SK-N-SH (cell line): ENCODE measurements at regions not wholly inside any gene's neighbourhood (a gene's known extent, or its start where the extent isn't known, plus 50 kb on each side); places are given as distances from the start of the nearest gene placed in this dataset.

Source experiments
- CTCF ChIA-PET: fragments of 300-600, 350-600 bp; formaldehyde crosslinking; extraction: SDS; loops from one replicate; lab custom pipeline; 2021; lab: Yijun Ruan, JAX
- POLR2A ChIA-PET: fragments of 350-600 bp; sonication (Branson Sonifier 250); formaldehyde crosslinking; extraction: SDS; loops from one replicate; lab custom pipeline; 2020; ENCODE audit warnings: antibody characterized with exemption, inconsistent platforms; lab: Yijun Ruan, JAX
- DNase-seq: peaks from one replicate; pipeline ENCODE4 v3.0.0; 2012
- H2AFZ ChIP-seq: fragments of 200-600 bp; sonication (generic); 2 replicates; pipeline ENCODE4 v1.8.1; 2016; ENCODE audit warnings: antibody characterized with exemption, mild to moderate bottlenecking, low read depth
- H3F3A ChIP-seq: fragments of 200-600 bp; sonication (generic); replicated peaks from 2 replicates; pipeline ENCODE3; 2016; ENCODE audit warnings: antibody characterized with exemption, mild to moderate bottlenecking; ENCODE audit not compliant: insufficient read depth
- H3K27ac ChIP-seq, 2 experiments: fragments of 200-500 bp in 1 of 2; fragments of 200-600 bp in 1 of 2; sonication (Bioruptor generic) in 1 of 2; sonication (generic), shearing (Covaris generic) in 1 of 2; 2 replicates each; pipeline versions ENCODE4 v1.5.1 to v1.6.1; 2014 to 2016; ENCODE audit warnings: low read depth in 2 of 2, inconsistent platforms in 1 of 2, low read length in 1 of 2, mild to moderate bottlenecking in 1 of 2, mixed read lengths in 1 of 2
- H3K27me3 ChIP-seq: fragments of 200-600 bp; sonication (generic), shearing (Covaris generic); 2 replicates; pipeline ENCODE4 v1.6.1; 2016; ENCODE audit warnings: mixed run types; ENCODE audit not compliant: insufficient read depth
- H3K36me3 ChIP-seq, 2 experiments: fragments of 200-500 bp in 1 of 2; fragments of 200-600 bp in 1 of 2; sonication (Bioruptor generic) in 1 of 2; sonication (generic) in 1 of 2; replicated peaks in 1 of 2; 2 replicates each; pipeline versions ENCODE3 to v1.5.1; 2014 to 2016; ENCODE audit warnings: low read length in 1 of 2, mild to moderate bottlenecking in 1 of 2; ENCODE audit not compliant: insufficient read depth in 2 of 2, control insufficient read depth in 1 of 2
- H3K4me1 ChIP-seq, 2 experiments: fragments of 200-500 bp in 1 of 2; fragments of 200-600 bp in 1 of 2; sonication (Bioruptor generic) in 1 of 2; sonication (generic), shearing (Covaris generic) in 1 of 2; 2 replicates each; pipeline versions ENCODE4 v1.5.1 to v1.6.1; 2014 to 2016; ENCODE audit warnings: low read depth in 1 of 2, low read length in 1 of 2, mixed run types in 1 of 2; ENCODE audit not compliant: insufficient read depth in 2 of 2, control insufficient read depth in 1 of 2
- H3K4me2 ChIP-seq: fragments of 200-600 bp; sonication (generic), shearing (Covaris generic); 2 replicates; pipeline ENCODE4 v1.6.1; 2017; ENCODE audit warnings: mixed run types
- H3K4me3 ChIP-seq, 2 experiments: fragments of 200-500 bp in 1 of 2; fragments of 200-600 bp in 1 of 2; sonication (Bioruptor generic) in 1 of 2; sonication (generic), shearing (Covaris generic) in 1 of 2; 2 replicates each; pipeline versions ENCODE4 v1.5.1 to v1.8.1; 2014 to 2016; ENCODE audit warnings: low read depth in 2 of 2, inconsistent platforms in 1 of 2, low read length in 1 of 2, mild to moderate bottlenecking in 1 of 2, mixed read lengths in 1 of 2, moderate library complexity in 1 of 2
- H3K79me2 ChIP-seq: fragments of 200-600 bp; sonication (generic); 2 replicates; pipeline ENCODE4 v1.8.1; 2017; ENCODE audit warnings: mild to moderate bottlenecking; ENCODE audit not compliant: insufficient read depth
- H3K9ac ChIP-seq: fragments of 200-600 bp; sonication (generic); 2 replicates; pipeline ENCODE4 v1.6.1; 2017; ENCODE audit warnings: mixed run types
- H3K9me2 ChIP-seq: fragments of 200-600 bp; sonication (generic); 2 replicates; pipeline ENCODE4 v1.6.1; 2017; ENCODE audit warnings: mixed run types
- H3K9me3 ChIP-seq: fragments of 200-600 bp; sonication (generic); 2 replicates; pipeline ENCODE4 v1.6.1; 2017; ENCODE audit warnings: mixed run types, mild to moderate bottlenecking, moderate library complexity
- H4K20me1 ChIP-seq: fragments of 200-600 bp; sonication (generic); 2 replicates; pipeline ENCODE4 v1.6.1; 2017; ENCODE audit warnings: mild to moderate bottlenecking, mixed run types; ENCODE audit not compliant: insufficient read depth
- CHD2 ChIP-seq: fragments of 150-350 bp; IDR thresholded peaks from 2 replicates; pipeline ENCODE4 v1.6.1; 2018; ENCODE audit warnings: low read length; ENCODE audit not compliant: partially characterized antibody
- EP300 ChIP-seq, 2 experiments: IDR thresholded peaks; 2 replicates each; pipeline versions ENCODE4 v1.4.0 to v1.6.1; 2012; ENCODE audit warnings: borderline replicate concordance in 1 of 2, low read depth in 1 of 2, low read length in 1 of 2
- EZH2phosphoT487 ChIP-seq: fragments of 200-600 bp; sonication (generic); IDR thresholded peaks from 2 replicates; pipeline ENCODE4 v1.6.1; 2017; ENCODE audit warnings: low read depth, mixed run types, mild to moderate bottlenecking, antibody characterized with exemption, moderate library complexity, borderline replicate concordance
- FOSL2 ChIP-seq: IDR thresholded peaks from 2 replicates; pipeline ENCODE4 v1.4.0; 2012; ENCODE audit warnings: low read depth, mild to moderate bottlenecking, moderate library complexity, borderline replicate concordance
- FOXJ3 ChIP-seq: sonication (generic); formaldehyde crosslinking; IDR thresholded peaks from 2 replicates; pipeline ENCODE4 v1.5.1; 2020; ENCODE audit warnings: mild to moderate bottlenecking, missing genetic modification reagents
- FOXM1 ChIP-seq: IDR thresholded peaks from 2 replicates; pipeline ENCODE4 v1.4.0; 2012; ENCODE audit warnings: low read depth, mild to moderate bottlenecking
- GATA2 ChIP-seq: sonication (generic); formaldehyde crosslinking; IDR thresholded peaks from 2 replicates; pipeline ENCODE4 v1.5.0; 2020; ENCODE audit warnings: mild to moderate bottlenecking, missing genetic modification reagents
- RCOR1 ChIP-seq: fragments of 150-350 bp; IDR thresholded peaks from 2 replicates; pipeline ENCODE4 v1.6.1; 2017; ENCODE audit warnings: antibody characterized with exemption, low read length
- SMC3 ChIP-seq: IDR thresholded peaks from 2 replicates; pipeline ENCODE4 v1.6.1; 2012; ENCODE audit warnings: low read depth, low read length, improper control_type of control experiment
- TEAD4 ChIP-seq: IDR thresholded peaks from 2 replicates; pipeline ENCODE4 v1.4.0; 2012; ENCODE audit warnings: mild to moderate bottlenecking, borderline replicate concordance; ENCODE audit not compliant: insufficient read depth
- YY1 ChIP-seq: IDR thresholded peaks from 2 replicates; pipeline ENCODE4 v1.4.0; 2012; ENCODE audit warnings: low read depth, mild to moderate bottlenecking
- whole genome bisulfite sequencing: methylation state at CpG from one replicate; pipeline ENCODE4 v1.1.6; 2017; ENCODE audit warnings: low lambda C conversion rate; 5-methylcytosine and 5-hydroxymethylcytosine counted together
- TF ChIP-seq, protein P1 (sequence below): IDR thresholded peaks from 2 replicates; pipeline ENCODE4; 2012
- TF ChIP-seq, protein P2 (sequence below): IDR thresholded peaks from 2 replicates; pipeline ENCODE4 v1.4.0; 2012; ENCODE audit warnings: low read depth
- TF ChIP-seq, protein P3 (sequence below): fragments of 200-600 bp; sonication (generic); IDR thresholded peaks from 2 replicates; pipeline ENCODE4 v1.6.1; 2017; ENCODE audit warnings: antibody characterized with exemption, mild to moderate bottlenecking, moderate library complexity
- TF ChIP-seq, protein P4 (sequence below): IDR thresholded peaks from 2 replicates; pipeline ENCODE4 v1.6.1; 2012; ENCODE audit warnings: mild to moderate bottlenecking, low read depth, low read length, moderate library complexity
- TF ChIP-seq, protein P5 (sequence below): IDR thresholded peaks from 2 replicates; pipeline ENCODE4 v1.4.0; 2012; ENCODE audit warnings: low read depth, borderline replicate concordance
- TF ChIP-seq, protein P6 (sequence below): fragments of 150-350 bp; IDR thresholded peaks from 2 replicates; pipeline ENCODE4 v1.6.1; 2016; ENCODE audit warnings: mild to moderate bottlenecking, low read depth, low read length

DNA sequence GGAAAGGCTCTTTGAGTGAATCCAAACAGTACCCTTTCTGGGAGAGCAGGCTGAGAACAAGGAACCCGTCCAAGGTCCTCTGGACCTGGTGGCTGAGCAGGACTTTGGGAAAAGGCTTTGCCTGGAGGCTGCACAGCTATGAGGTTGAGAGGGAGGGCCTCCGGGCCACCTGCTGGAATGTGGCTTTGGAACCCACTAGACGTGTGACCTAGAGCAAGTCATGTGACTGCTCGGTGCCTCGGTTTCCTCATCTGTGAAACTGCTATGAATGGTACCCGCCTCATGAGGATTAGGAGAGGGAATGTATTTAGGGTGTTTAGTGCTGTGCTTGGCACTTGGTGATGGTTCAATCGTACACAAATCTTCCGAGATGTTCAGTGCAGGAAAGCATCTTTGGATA, 50.4 kb downstream of the HAPSTR1 start:
- 0 out of 2 replicates have a peak, but pooled peaks cover 3% of the 10 kb centered on the region for H4K20me1 ChIP-seq
- 92% methylated on average over 8 of the region's 8 CpGs for WGBS
- no peak overlapping the region for H3K4me2 ChIP-seq
- H3K36me3 ChIP-seq: peaks cover 0 to 5% of the 10 kb centered on the region in 2 experiments
- no peak overlapping the region for H3K9ac ChIP-seq
- no peaks in the 10 kb centered on the region; a peak in 2 of 4 replicates for H3K4me1 ChIP-seq
- POLR2A ChIA-PET: no interaction called here
- no peaks in the 10 kb centered on the region for H3K27me3 ChIP-seq
- no peaks in the 10 kb centered on the region for H3K79me2 ChIP-seq
- CTCF ChIA-PET: no interaction called here
- no peak for DNase-seq
- no peaks in the 10 kb centered on the region for H3F3A ChIP-seq
- no peak overlapping the region for H2AFZ ChIP-seq
- TF ChIP-seq FOXM1 (no peak), GATA2 (CRISPR knock-in tag) (no peak), SMC3 (no peak), TEAD4 (no peak), EP300 (IDR thresholded peaks at IDR 0.05; ENCODE audit: borderline replicate concordance in 1 of 2, low read depth in 1 of 2, low read length in 1 of 2) (no peak), RCOR1 (no peak)
- TF ChIP-seq, protein P1, sequence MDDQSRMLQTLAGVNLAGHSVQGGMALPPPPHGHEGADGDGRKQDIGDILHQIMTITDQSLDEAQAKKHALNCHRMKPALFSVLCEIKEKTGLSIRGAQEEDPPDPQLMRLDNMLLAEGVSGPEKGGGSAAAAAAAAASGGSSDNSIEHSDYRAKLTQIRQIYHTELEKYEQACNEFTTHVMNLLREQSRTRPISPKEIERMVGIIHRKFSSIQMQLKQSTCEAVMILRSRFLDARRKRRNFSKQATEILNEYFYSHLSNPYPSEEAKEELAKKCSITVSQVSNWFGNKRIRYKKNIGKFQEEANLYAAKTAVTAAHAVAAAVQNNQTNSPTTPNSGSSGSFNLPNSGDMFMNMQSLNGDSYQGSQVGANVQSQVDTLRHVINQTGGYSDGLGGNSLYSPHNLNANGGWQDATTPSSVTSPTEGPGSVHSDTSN: no peak
- no peaks in the 10 kb centered on the region for H3K9me2 ChIP-seq
- H3K4me3 ChIP-seq: no peak overlapping the region
- no peak overlapping the region for H3K27ac ChIP-seq
- H3K9me3 ChIP-seq: no peaks in the 10 kb centered on the region

DNA sequence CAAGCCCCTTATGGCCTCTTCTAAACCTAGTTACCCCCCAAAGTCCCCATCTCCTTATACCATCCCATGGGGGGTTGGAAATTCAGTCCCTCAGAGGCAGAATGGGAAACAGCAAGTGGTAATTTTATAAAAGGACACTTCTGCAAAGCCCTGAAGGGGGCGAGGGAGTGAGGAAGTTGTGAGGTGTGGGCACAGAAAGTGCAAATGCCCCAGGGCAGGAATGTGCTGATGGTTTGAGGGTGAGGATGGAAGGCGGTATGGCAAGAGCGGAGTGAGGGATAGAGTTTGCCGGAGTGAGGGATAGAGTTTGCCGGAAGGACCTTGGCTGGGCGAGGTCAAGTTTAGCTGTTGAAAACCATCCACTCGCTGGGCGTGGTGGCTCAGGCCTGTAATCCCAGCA, 52.7 kb downstream of the HAPSTR1 start:
- WGBS: 94% methylated on average over 8 of the region's 8 CpGs
- CTCF ChIA-PET: interaction anchor here (2.0 to 4.1 kb wide), 2 partner anchors 9 to 16 kb away, joined by 6 to 16 read pairs; no protein-coding TSS in a partner anchor
- TF ChIP-seq, protein P2, sequence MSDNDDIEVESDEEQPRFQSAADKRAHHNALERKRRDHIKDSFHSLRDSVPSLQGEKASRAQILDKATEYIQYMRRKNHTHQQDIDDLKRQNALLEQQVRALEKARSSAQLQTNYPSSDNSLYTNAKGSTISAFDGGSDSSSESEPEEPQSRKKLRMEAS: no peak
- TF ChIP-seq FOXJ3 (CRISPR knock-in tag): no peak
- no peak for TF ChIP-seq YY1
- TF ChIP-seq, protein P3, sequence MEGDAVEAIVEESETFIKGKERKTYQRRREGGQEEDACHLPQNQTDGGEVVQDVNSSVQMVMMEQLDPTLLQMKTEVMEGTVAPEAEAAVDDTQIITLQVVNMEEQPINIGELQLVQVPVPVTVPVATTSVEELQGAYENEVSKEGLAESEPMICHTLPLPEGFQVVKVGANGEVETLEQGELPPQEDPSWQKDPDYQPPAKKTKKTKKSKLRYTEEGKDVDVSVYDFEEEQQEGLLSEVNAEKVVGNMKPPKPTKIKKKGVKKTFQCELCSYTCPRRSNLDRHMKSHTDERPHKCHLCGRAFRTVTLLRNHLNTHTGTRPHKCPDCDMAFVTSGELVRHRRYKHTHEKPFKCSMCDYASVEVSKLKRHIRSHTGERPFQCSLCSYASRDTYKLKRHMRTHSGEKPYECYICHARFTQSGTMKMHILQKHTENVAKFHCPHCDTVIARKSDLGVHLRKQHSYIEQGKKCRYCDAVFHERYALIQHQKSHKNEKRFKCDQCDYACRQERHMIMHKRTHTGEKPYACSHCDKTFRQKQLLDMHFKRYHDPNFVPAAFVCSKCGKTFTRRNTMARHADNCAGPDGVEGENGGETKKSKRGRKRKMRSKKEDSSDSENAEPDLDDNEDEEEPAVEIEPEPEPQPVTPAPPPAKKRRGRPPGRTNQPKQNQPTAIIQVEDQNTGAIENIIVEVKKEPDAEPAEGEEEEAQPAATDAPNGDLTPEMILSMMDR: no peak
- TF ChIP-seq, protein P4, sequence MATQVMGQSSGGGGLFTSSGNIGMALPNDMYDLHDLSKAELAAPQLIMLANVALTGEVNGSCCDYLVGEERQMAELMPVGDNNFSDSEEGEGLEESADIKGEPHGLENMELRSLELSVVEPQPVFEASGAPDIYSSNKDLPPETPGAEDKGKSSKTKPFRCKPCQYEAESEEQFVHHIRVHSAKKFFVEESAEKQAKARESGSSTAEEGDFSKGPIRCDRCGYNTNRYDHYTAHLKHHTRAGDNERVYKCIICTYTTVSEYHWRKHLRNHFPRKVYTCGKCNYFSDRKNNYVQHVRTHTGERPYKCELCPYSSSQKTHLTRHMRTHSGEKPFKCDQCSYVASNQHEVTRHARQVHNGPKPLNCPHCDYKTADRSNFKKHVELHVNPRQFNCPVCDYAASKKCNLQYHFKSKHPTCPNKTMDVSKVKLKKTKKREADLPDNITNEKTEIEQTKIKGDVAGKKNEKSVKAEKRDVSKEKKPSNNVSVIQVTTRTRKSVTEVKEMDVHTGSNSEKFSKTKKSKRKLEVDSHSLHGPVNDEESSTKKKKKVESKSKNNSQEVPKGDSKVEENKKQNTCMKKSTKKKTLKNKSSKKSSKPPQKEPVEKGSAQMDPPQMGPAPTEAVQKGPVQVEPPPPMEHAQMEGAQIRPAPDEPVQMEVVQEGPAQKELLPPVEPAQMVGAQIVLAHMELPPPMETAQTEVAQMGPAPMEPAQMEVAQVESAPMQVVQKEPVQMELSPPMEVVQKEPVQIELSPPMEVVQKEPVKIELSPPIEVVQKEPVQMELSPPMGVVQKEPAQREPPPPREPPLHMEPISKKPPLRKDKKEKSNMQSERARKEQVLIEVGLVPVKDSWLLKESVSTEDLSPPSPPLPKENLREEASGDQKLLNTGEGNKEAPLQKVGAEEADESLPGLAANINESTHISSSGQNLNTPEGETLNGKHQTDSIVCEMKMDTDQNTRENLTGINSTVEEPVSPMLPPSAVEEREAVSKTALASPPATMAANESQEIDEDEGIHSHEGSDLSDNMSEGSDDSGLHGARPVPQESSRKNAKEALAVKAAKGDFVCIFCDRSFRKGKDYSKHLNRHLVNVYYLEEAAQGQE: no peak
- TF ChIP-seq CHD2: no peak
- TF ChIP-seq TEAD4: no peak
- TF ChIP-seq, protein P5, sequence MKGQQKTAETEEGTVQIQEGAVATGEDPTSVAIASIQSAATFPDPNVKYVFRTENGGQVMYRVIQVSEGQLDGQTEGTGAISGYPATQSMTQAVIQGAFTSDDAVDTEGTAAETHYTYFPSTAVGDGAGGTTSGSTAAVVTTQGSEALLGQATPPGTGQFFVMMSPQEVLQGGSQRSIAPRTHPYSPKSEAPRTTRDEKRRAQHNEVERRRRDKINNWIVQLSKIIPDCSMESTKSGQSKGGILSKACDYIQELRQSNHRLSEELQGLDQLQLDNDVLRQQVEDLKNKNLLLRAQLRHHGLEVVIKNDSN: no peak
- no peak for TF ChIP-seq EZH2phosphoT487
- TF ChIP-seq, protein P1: no peak
- TF ChIP-seq, protein P6, sequence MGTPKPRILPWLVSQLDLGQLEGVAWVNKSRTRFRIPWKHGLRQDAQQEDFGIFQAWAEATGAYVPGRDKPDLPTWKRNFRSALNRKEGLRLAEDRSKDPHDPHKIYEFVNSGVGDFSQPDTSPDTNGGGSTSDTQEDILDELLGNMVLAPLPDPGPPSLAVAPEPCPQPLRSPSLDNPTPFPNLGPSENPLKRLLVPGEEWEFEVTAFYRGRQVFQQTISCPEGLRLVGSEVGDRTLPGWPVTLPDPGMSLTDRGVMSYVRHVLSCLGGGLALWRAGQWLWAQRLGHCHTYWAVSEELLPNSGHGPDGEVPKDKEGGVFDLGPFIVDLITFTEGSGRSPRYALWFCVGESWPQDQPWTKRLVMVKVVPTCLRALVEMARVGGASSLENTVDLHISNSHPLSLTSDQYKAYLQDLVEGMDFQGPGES: no peak
- no peak for TF ChIP-seq FOXM1
- TF ChIP-seq FOSL2: no peak

More for the DNA sequence above, 52.7 kb downstream of the HAPSTR1 start:
- Histone ChIP-seq H3K4me3 (no peak overlapping the region), H3K4me2 (no peak overlapping the region), H3K27me3 (no peaks in the 10 kb centered on the region), H3K9me3 (no peaks in the 10 kb centered on the region), H3K9me2 (no peaks in the 10 kb centered on the region), H3F3A (no peaks in the 10 kb centered on the region), H3K27ac (no peak overlapping the region), H3K36me3 (peaks cover 0 to 5% of the 10 kb centered on the region in 2 experiments), H3K4me1 (no peaks in the 10 kb centered on the region; a peak in 1 of 4 replicates), H3K9ac (no peak overlapping the region), H3K79me2 (no peaks in the 10 kb centered on the region), H2AFZ (no peak overlapping the region), H4K20me1 (no peaks in the 10 kb centered on the region)
- no peak for DNase-seq
- POLR2A ChIA-PET: no interaction called here
